A549 (cell line): ENCODE measurements at regions not wholly inside any gene's neighbourhood (a gene's known extent, or its start where the extent isn't known, plus 50 kb on each side); places are given as distances from the start of the nearest gene placed in this dataset.

ENCODE experiments used
- CBX8 ChIP-seq: fragments of 200-600 bp; sonication (generic); IDR thresholded peaks from 2 replicates; pipeline ENCODE4 v1.6.1; 2016
- CTCF ChIP-seq: fragments of >200 bp; sonication (Bioruptor Twin); formaldehyde crosslinking; IDR thresholded peaks from 3 replicates; pipeline ENCODE4 v1.5.1; 2016
- EHMT2 ChIP-seq: fragments of 200-600 bp; sonication (generic); IDR thresholded peaks from 2 replicates; pipeline ENCODE4 v1.6.1; 2016; ENCODE audit warnings: antibody characterized with exemption, low read depth, mild to moderate bottlenecking, moderate library complexity
- HMGXB4 ChIP-seq: fragments of 250-450 bp; sonication (Bioruptor Pico); IDR thresholded peaks from 2 replicates; pipeline ENCODE4 v1.5.0; 2021; ENCODE audit warnings: mild to moderate bottlenecking, moderate library complexity, borderline replicate concordance
- KDM1A ChIP-seq: fragments of 200-600 bp; sonication (generic); IDR thresholded peaks from 2 replicates; pipeline ENCODE4 v1.6.1; 2016; ENCODE audit warnings: low read depth, mild to moderate bottlenecking
- KDM5A ChIP-seq: fragments of 200-600 bp; sonication (generic); IDR thresholded peaks from 2 replicates; pipeline ENCODE4 v1.6.1; 2016; ENCODE audit warnings: antibody characterized with exemption, mild to moderate bottlenecking
- MAFK ChIP-seq: fragments of 450-650 bp; IDR thresholded peaks from 2 replicates; pipeline ENCODE4 v1.6.1; 2014; ENCODE audit not compliant: partially characterized antibody
- MYC ChIP-seq: IDR thresholded peaks from 2 replicates; pipeline ENCODE4 v1.6.1; 2012; ENCODE audit warnings: mild to moderate bottlenecking, inconsistent platforms, low read length, improper control_type of control experiment, borderline replicate concordance
- POLR2A ChIP-seq: IDR thresholded peaks from 2 replicates; pipeline ENCODE4 v1.6.1; 2012; ENCODE audit warnings: mild to moderate bottlenecking, low read length
- REST ChIP-seq: fragments of 200-600 bp; sonication (generic); IDR thresholded peaks from 2 replicates; pipeline ENCODE4 v1.6.1; 2016; ENCODE audit warnings: antibody characterized with exemption, mild to moderate bottlenecking, moderate library complexity

GRCh38 chrX:79715448-79715847, 299.1 kb upstream of the TBX22 start:
- TF ChIP-seq MAFK (peak; percentile 79), POLR2A (no peak), MYC (no peak), CTCF (no peak), HMGXB4 (CRISPR knock-in tag) (no peak), EHMT2 (no peak), REST (no peak), KDM5A (no peak), CBX8 (no peak), KDM1A (no peak)
